ENCODE measurements at regions not wholly inside any gene's neighbourhood (a gene's known extent, or its start where the extent isn't known, plus 50 kb on each side); places are given as distances from the start of the nearest gene placed in this dataset.

DNA sequence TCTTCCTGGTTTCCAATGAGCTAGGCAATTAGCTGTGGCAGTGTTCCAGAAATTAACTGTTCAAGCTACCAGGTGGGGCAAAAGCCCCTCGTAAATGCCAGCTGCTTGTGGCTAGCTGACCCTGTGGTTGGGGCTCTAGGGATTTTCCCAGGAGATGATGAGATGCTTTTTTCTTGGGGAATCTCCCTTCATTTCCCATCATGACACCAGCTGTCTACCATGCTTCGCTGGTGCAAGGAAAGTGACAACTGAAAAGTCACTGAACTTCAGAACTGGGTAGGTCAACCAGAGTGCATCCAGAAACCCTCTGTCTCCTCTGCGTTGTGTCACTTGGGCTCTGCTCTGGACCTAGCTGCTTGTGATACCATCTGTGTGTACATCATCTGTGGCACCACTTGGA is 386.5 kb upstream of the DCC start:
- Histone ChIP-seq H3K4me3 (no peak overlapping the region), H3K36me3 (no peaks in the 10 kb centered on the region), H3K9me3 (no peaks in the 10 kb centered on the region), H3K4me1 (replicated peaks) (no peaks in the 10 kb centered on the region), H3K27ac (no peak overlapping the region), H3K27me3 (replicated peaks; ENCODE audit: insufficient read depth) (no peaks in the 10 kb centered on the region)
- 60% methylated on average over 3 of the region's 3 CpGs for WGBS
- intact Hi-C loops (cut with DNase I) = no loop called here
- TF ChIP-seq CTCF (IDR thresholded peaks at IDR 0.05) = no peak
- no peak for TF ChIP-seq POLR2A (IDR thresholded peaks at IDR 0.05)
- no peak for DNase-seq (ENCODE audit: low spot score)

DNA sequence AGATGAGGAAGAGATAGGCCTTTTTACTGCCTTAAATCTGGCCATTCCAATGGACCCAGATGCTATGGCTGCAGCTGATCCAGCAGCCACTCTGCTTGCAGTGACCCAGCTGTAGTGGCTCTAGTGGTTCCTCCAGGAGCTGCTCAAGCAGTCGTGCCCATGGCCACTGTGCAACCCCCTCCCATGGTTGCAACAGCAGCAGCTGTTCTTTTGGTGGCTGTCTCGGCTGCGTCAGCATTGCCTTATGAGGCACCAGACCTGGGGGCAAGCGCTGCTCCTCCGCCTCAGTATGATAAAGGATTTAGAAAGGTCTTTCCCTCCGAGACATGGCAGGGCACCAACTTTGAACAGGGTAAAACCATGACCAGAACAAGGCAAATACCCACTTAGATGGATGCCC is 384.9 kb upstream of the DCC start:
- TF ChIP-seq POLR2AphosphoS5 (IDR thresholded peaks at IDR 0.05) (no peak), POLR2A (IDR thresholded peaks at IDR 0.05) (no peak), CTCF (IDR thresholded peaks at IDR 0.05) (no peak)
- intact Hi-C loops (cut with DNase I) = no loop called here
- no peaks in the 10 kb centered on the region for H3K36me3 ChIP-seq
- H3K4me1 ChIP-seq (replicated peaks) = no peaks in the 10 kb centered on the region
- no peak overlapping the region for H3K27ac ChIP-seq
- no peaks in the 10 kb centered on the region for H3K27me3 ChIP-seq (replicated peaks; ENCODE audit: insufficient read depth)
- no peak overlapping the region for H3K4me3 ChIP-seq
- no peaks in the 10 kb centered on the region for H3K9me3 ChIP-seq
- WGBS = 87% methylated on average over 6 of the region's 6 CpGs
- no peak for DNase-seq (ENCODE audit: low spot score)

DNA sequence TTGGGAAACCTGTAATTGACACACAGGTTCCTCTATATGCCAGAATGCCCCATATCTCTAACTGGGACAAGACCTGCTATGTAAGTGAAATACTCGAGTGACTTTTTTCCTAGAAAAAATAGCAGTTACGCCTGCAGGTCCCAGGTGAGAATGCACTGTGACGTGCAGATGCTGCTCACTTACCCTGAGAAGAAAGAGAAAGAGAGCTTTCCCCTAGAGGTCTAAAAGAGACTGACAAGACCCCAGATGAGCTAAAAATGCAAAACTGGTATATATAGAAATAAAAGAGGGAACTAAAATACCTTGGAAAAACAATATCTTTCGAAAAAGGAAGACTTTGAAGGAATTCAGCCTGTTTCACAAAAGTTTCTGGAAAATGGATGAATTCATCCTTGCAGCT is 383.0 kb upstream of the DCC start:
- Histone ChIP-seq H3K4me1 (replicated peaks) (no peaks in the 10 kb centered on the region), H3K4me3 (no peak overlapping the region), H3K36me3 (no peaks in the 10 kb centered on the region), H3K9me3 (no peaks in the 10 kb centered on the region), H3K27me3 (replicated peaks; ENCODE audit: insufficient read depth) (no peaks in the 10 kb centered on the region), H3K27ac (no peak overlapping the region)
- 77% methylated on average over 4 of the region's 4 CpGs for WGBS
- no peak for DNase-seq (ENCODE audit: low spot score)
- intact Hi-C loops (cut with DNase I) = no loop called here
- TF ChIP-seq POLR2AphosphoS5 (IDR thresholded peaks at IDR 0.05) = no peak
- TF ChIP-seq POLR2A (IDR thresholded peaks at IDR 0.05) = no peak
- no peak for TF ChIP-seq CTCF (IDR thresholded peaks at IDR 0.05)

- intact Hi-C loops (cut with DNase I) = no loop called here
- H3K4me1 ChIP-seq (replicated peaks) = no peaks in the 10 kb centered on the region
- DNase-seq (ENCODE audit: low spot score) = no peak
- no peaks in the 10 kb centered on the region for H3K27me3 ChIP-seq (replicated peaks; ENCODE audit: insufficient read depth)
- H3K4me3 ChIP-seq = no peak overlapping the region
- H3K36me3 ChIP-seq = no peaks in the 10 kb centered on the region
- 65% methylated on average over 3 of the region's 3 CpGs for WGBS
- TF ChIP-seq CTCF (IDR thresholded peaks at IDR 0.05) (no peak), POLR2AphosphoS5 (IDR thresholded peaks at IDR 0.05) (no peak), POLR2A (IDR thresholded peaks at IDR 0.05) (no peak)
- H3K27ac ChIP-seq = no peak overlapping the region
- no peaks in the 10 kb centered on the region for H3K9me3 ChIP-seq
These were observed 359.9 kb upstream of the DCC start for GRCh38 chr18:51980101-51980500.

DNA sequence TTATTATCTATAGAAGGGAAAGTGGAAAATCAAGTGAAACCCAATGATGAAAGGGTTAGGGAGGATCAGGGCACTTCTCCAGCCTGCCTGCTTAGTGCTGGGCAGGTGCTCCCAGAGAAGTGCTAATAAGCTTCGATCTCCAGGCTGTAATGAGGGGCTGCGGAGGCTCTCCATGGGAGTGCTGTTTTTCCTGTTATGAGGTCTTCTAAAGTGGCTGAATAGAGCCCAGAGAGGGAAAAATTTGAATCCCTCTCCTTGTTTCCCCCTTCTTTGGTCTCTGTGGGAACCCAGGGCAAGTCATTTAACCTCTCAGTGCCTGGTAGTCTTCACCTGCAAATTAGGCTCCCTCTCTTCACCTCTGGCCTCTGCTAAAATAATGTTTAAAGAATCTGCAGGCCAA is 351.7 kb upstream of the DCC start:
- Histone ChIP-seq H3K9me3 (no peaks in the 10 kb centered on the region), H3K4me3 (no peak overlapping the region)
- intact Hi-C loops (cut with DNase I) = no loop called here

More for the DNA sequence above, 351.7 kb upstream of the DCC start:
- no peak for TF ChIP-seq CTCF (IDR thresholded peaks at IDR 0.05)
- TF ChIP-seq POLR2AphosphoS5 (IDR thresholded peaks at IDR 0.05) = no peak
- Histone ChIP-seq H3K4me1 (replicated peaks) (no peaks in the 10 kb centered on the region), H3K27ac (no peak overlapping the region), H3K36me3 (no peaks in the 10 kb centered on the region), H3K27me3 (replicated peaks; ENCODE audit: insufficient read depth) (no peaks in the 10 kb centered on the region)
- WGBS = 11% methylated on average over 2 of the region's 2 CpGs
- no peak for DNase-seq (ENCODE audit: low spot score)
